ENCODE measurements at regions not wholly inside any gene's neighbourhood (a gene's known extent, or its start where the extent isn't known, plus 50 kb on each side); places are given as distances from the start of the nearest gene placed in this dataset.

GRCh38 chr14:88089445-88089844 is 84.5 kb downstream of the GPR65 start:
- TF ChIP-seq CTCF (IDR thresholded peaks at IDR 0.05) (no peak), POLR2AphosphoS5 (IDR thresholded peaks at IDR 0.05; ENCODE audit: insufficient read depth in 1 of 2, low read depth in 1 of 2) (no peak), POLR2A (IDR thresholded peaks at IDR 0.05) (no peak)

Measured in vagina (tissue), 2 donors.